RWPE2 (cell line): ENCODE measurements at regions not wholly inside any gene's neighbourhood (a gene's known extent, or its start where the extent isn't known, plus 50 kb on each side); places are given as distances from the start of the nearest gene placed in this dataset.
"Not testable (repeated sequence)": the region's sequence is repeated elsewhere in the genome, so short reads cannot be mapped to it uniquely, and the experiment has no call there.

ENCODE experiments used
- ATAC-seq: fragments of 200-7000 bp; cut with Tn5 transposase; 3 replicates; pipeline ENCODE4 v1.9.1; 2021; ENCODE audit warnings: low read depth
- DNase-seq: peaks from one replicate; pipeline ENCODE4 v3.0.0-alpha.2; 2020; ENCODE audit warnings: low spot score
- H3K27ac ChIP-seq: fragments of 450-650 bp; 2 replicates; pipeline ENCODE4 v1.5.1; 2017; ENCODE audit warnings: mild to moderate bottlenecking; ENCODE audit not compliant: poor library complexity, severe bottlenecking
- H3K27me3 ChIP-seq: fragments of 250-450 bp; sonication (Bioruptor Pico); 2 replicates; pipeline ENCODE4 v1.5.1; 2021; ENCODE audit warnings: mild to moderate bottlenecking, moderate library complexity; ENCODE audit not compliant: insufficient read depth, poor library complexity, severe bottlenecking
- H3K36me3 ChIP-seq: fragments of 250-450 bp; sonication (Bioruptor Pico); 2 replicates; pipeline ENCODE4 v1.5.1; 2020; ENCODE audit warnings: low read depth, mild to moderate bottlenecking, moderate library complexity
- H3K4me1 ChIP-seq: fragments of 250-450 bp; sonication (Bioruptor Pico); 2 replicates; pipeline ENCODE4 v1.5.1; 2021; ENCODE audit warnings: mild to moderate bottlenecking, moderate library complexity; ENCODE audit not compliant: insufficient read depth, poor library complexity, severe bottlenecking
- H3K4me3 ChIP-seq: fragments of 250-450 bp; sonication (Bioruptor Pico); 2 replicates; pipeline ENCODE4 v1.5.1; 2021; ENCODE audit warnings: mild to moderate bottlenecking, moderate library complexity; ENCODE audit not compliant: severe bottlenecking
- H3K9me3 ChIP-seq: fragments of 250-450 bp; sonication (Bioruptor Pico); 2 replicates; pipeline ENCODE4 v1.5.1; 2021; ENCODE audit warnings: mild to moderate bottlenecking, moderate library complexity; ENCODE audit not compliant: severe bottlenecking
- CTCF ChIP-seq: fragments of 450-650 bp; IDR thresholded peaks from one replicate; pipeline ENCODE4 v1.5.1; 2017; ENCODE audit warnings: mild to moderate bottlenecking, moderate library complexity; ENCODE audit not compliant: poor library complexity, severe bottlenecking

GRCh38 chr5:62814991-62815390, 236.4 kb downstream of the LRRC70 start:
- TF ChIP-seq CTCF = no peak
- peaks cover 3% of the 10 kb centered on the region for H3K27me3 ChIP-seq
- no peak for ATAC-seq
- no peaks in the 10 kb centered on the region for H3K36me3 ChIP-seq
- no peaks in the 10 kb centered on the region for H3K9me3 ChIP-seq
- no peak for DNase-seq
- no peak overlapping the region for H3K27ac ChIP-seq
- H3K4me1 ChIP-seq = no peaks in the 10 kb centered on the region
- no peak overlapping the region for H3K4me3 ChIP-seq

DNA sequence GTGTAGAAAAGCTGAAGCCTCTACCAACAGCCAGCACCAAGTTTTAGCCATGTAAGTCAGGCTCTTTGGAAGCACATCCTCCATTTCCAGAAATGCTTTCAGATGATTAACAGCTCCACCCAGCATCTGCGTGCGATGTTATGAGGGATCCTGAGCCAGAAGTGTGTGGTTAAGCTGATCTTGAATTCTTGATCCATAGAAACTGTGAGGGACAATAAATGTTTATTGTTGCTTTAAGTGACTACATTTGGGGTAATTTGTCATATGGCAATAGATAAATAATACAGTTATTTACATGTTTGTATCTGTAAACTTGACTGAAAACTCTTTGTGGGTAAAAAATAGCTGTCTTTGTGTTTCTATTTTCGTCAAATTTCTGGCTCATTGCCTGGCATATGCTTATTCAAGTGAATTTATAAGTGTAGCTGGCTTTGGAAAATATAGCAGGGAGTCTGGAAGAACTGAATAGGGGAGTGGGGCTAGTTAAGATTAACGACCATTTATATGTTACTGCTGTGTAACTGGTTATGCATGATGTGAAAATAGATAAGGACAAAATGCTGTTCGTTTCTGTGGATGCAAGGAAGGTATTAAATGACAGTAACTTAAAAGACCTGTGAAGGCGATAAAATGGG, 234.1 kb downstream of the LRRC70 start:
- DNase-seq (no peak), ATAC-seq (no peak)

DNA sequence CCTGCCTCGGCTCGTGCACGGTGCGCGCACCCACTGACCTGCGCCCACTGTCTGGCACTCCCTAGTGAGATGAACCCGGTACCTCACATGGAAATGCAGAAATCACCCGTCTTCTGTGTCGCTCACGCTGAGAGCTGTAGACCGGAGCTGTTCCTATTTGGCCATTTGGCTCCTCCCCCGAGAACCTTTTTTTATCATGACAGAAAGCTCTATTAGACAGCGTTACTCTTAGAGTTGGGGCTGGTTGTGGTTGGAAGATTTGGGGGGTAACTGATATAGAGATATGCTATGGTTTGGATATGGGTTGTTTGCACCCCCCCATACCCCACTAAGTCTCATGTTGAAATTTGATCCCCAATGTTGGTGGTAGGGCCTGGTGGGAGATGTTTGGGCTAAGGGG, 226.2 kb downstream of the LRRC70 start:
- DNase-seq, H3K4me1 ChIP-seq, H3K27ac ChIP-seq, H3K27me3 ChIP-seq, ATAC-seq, H3K4me3 ChIP-seq, H3K36me3 ChIP-seq, H3K9me3 ChIP-seq: not testable (repeated sequence)

More for the DNA sequence above, 234.1 kb downstream of the LRRC70 start:
- no peak overlapping the region for H3K27ac ChIP-seq
- H3K27me3 ChIP-seq = peaks cover 4% of the 10 kb centered on the region
- H3K9me3 ChIP-seq = no peaks in the 10 kb centered on the region
- H3K4me3 ChIP-seq = no peak overlapping the region
- no peak for TF ChIP-seq CTCF
- H3K4me1 ChIP-seq = no peaks in the 10 kb centered on the region
- H3K36me3 ChIP-seq = no peaks in the 10 kb centered on the region

GRCh38 chr5:62795926-62796325, 217.3 kb downstream of the LRRC70 start:
- TF ChIP-seq CTCF = no peak
- DNase-seq (no peak), ATAC-seq (no peak)

DNA sequence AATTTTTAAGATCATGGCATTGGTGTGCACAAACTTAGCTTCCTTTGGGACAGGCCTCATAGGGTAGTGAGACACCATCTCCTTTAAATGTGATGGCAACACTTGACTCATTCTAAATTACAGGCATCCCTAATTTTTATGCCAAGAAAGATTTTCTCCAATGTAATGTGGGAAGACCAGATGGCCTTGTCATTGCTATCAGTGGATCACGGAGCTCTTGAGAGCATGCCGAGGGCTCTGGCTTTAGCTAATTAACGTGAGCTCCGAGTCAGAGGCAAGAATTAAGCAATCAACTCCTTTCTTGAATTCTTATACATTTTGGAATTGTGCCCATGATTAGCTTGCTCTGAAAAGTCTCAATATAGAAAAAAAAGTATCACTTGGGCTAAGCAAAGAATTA, 215.8 kb downstream of the LRRC70 start:
- ATAC-seq (no peak), DNase-seq (no peak)
- no peaks in the 10 kb centered on the region for H3K4me1 ChIP-seq
- no peaks in the 10 kb centered on the region for H3K27me3 ChIP-seq
- H3K9me3 ChIP-seq = no peaks in the 10 kb centered on the region
- H3K4me3 ChIP-seq = no peak overlapping the region
- no peak for TF ChIP-seq CTCF
- H3K27ac ChIP-seq = no peak overlapping the region
- H3K36me3 ChIP-seq = no peaks in the 10 kb centered on the region

More at GRCh38 chr5:62795926-62796325, 217.3 kb downstream of the LRRC70 start:
- Histone ChIP-seq H3K36me3 (no peaks in the 10 kb centered on the region), H3K4me3 (no peak overlapping the region), H3K4me1 (no peaks in the 10 kb centered on the region), H3K27ac (no peak overlapping the region), H3K27me3 (no peaks in the 10 kb centered on the region), H3K9me3 (no peaks in the 10 kb centered on the region)
